IMR-90 (cell line): ENCODE measurements at regions not wholly inside any gene's neighbourhood (a gene's known extent, or its start where the extent isn't known, plus 50 kb on each side); places are given as distances from the start of the nearest gene placed in this dataset.

Experiments
- ATAC-seq: fragments of 200-7000 bp; cut with Tn5 transposase; 2 replicates; pipeline ENCODE4 v1.9.1; 2020; ENCODE audit warnings: low read depth, mild to moderate bottlenecking, moderate library complexity
- BruUV-seq: library from RNA; stranded (reverse); fragments of 400-500 nt; replicated peaks from 2 replicates; lab custom pipeline; 2021; lab: Mats Ljungman, UMichigan
- CTCF ChIA-PET: fragments of 300-600 bp; formaldehyde crosslinking; extraction: SDS; loops from one replicate; lab custom pipeline; 2021; ENCODE audit warnings: antibody characterized with exemption; lab: Yijun Ruan, JAX
- POLR2A ChIA-PET: fragments of 300-600 bp; sonication (Branson Sonifier 250); formaldehyde crosslinking; loops from one replicate; lab custom pipeline; 2022; ENCODE audit warnings: antibody characterized with exemption; ENCODE audit not compliant: unreplicated experiment; lab: Charles Lee
- DNase-seq: peaks from one replicate; pipeline ENCODE4 v3.0.0; 2013
- H2AFZ ChIP-seq: replicated peaks from 2 replicates; pipeline ENCODE3; 2013; ENCODE audit warnings: low read length, mild to moderate bottlenecking; ENCODE audit not compliant: poor library complexity
- H2AK5ac ChIP-seq: 2 replicates; pipeline ENCODE4 v1.6.1; 2013; ENCODE audit warnings: low read depth, low read length, inconsistent platforms
- H2AK9ac ChIP-seq: replicated peaks from 2 replicates; pipeline ENCODE3; 2013; ENCODE audit warnings: mild to moderate bottlenecking, low read depth, low read length, moderate library complexity; ENCODE audit not compliant: poor library complexity
- H2BK120ac ChIP-seq: 2 replicates; pipeline ENCODE4 v1.6.1; 2013; ENCODE audit warnings: low read depth, low read length, inconsistent platforms
- H2BK15ac ChIP-seq: 3 replicates; pipeline ENCODE4 v1.6.1; 2013; ENCODE audit warnings: low read depth, low read length, inconsistent platforms
- H2BK20ac ChIP-seq: 2 replicates; pipeline ENCODE4 v1.6.1; 2013; ENCODE audit warnings: low read depth, mild to moderate bottlenecking, inconsistent platforms, low read length, moderate library complexity
- H2BK5ac ChIP-seq: 2 replicates; pipeline ENCODE4 v1.6.1; 2013; ENCODE audit warnings: mild to moderate bottlenecking, low read depth, low read length, inconsistent platforms; ENCODE audit not compliant: poor library complexity, severe bottlenecking
- H3K14ac ChIP-seq: replicated peaks from 2 replicates; pipeline ENCODE4 v1.6.1; 2013; ENCODE audit warnings: low read depth, low read length, inconsistent platforms
- H3K18ac ChIP-seq: 2 replicates; pipeline ENCODE4 v1.6.1; 2013; ENCODE audit warnings: low read depth, low read length, control low read depth
- H3K23ac ChIP-seq: 2 replicates; pipeline ENCODE4 v1.6.1; 2013; ENCODE audit warnings: low read depth, low read length, inconsistent platforms
- H3K27ac ChIP-seq: 2 replicates; pipeline ENCODE4 v1.5.1; 2013; ENCODE audit warnings: mild to moderate bottlenecking, control low read depth, low read length; ENCODE audit not compliant: insufficient read depth
- H3K27me3 ChIP-seq: 2 replicates; pipeline ENCODE4 v1.6.1; 2013; ENCODE audit warnings: low read length; ENCODE audit not compliant: control insufficient read depth, insufficient read depth
- H3K36me3 ChIP-seq: 2 replicates; pipeline ENCODE4 v1.6.1; 2013; ENCODE audit warnings: low read length, mixed read lengths; ENCODE audit not compliant: control insufficient read depth, insufficient read depth
- H3K4ac ChIP-seq: 2 replicates; pipeline ENCODE4 v1.6.1; 2013; ENCODE audit warnings: low read depth, low read length, inconsistent platforms
- H3K4me1 ChIP-seq: 2 replicates; pipeline ENCODE4 v1.6.1; 2013; ENCODE audit warnings: low read length, mixed read lengths; ENCODE audit not compliant: control insufficient read depth, insufficient read depth
- H3K4me2 ChIP-seq: 2 replicates; pipeline ENCODE4 v1.6.1; 2013; ENCODE audit warnings: low read depth, mild to moderate bottlenecking, control low read depth, low read length, moderate library complexity
- H3K4me3 ChIP-seq: 2 replicates; pipeline ENCODE4 v1.5.1; 2013; ENCODE audit warnings: low read depth, mild to moderate bottlenecking, control low read depth, low read length, moderate library complexity; ENCODE audit not compliant: insufficient read depth
- H3K56ac ChIP-seq: 2 replicates; pipeline ENCODE4 v1.6.1; 2013; ENCODE audit warnings: low read length, inconsistent platforms; ENCODE audit not compliant: insufficient read depth; ENCODE audit errors: extremely low read depth
- H3K79me1 ChIP-seq, 2 experiments: 2 replicates each; pipeline ENCODE4 v1.6.1; 2013; ENCODE audit warnings: low read length in 2 of 2, inconsistent platforms in 1 of 2, low read depth in 1 of 2
- H3K9ac ChIP-seq: 2 replicates; pipeline ENCODE4 v1.6.1; 2013; ENCODE audit warnings: low read depth, low read length, control low read depth
- H3K9me1 ChIP-seq: 2 replicates; pipeline ENCODE4 v1.6.1; 2013; ENCODE audit warnings: low read length, inconsistent platforms; ENCODE audit not compliant: insufficient read depth
- H3K9me3 ChIP-seq: 2 replicates; pipeline ENCODE4 v1.6.1; 2013; ENCODE audit warnings: low read length; ENCODE audit not compliant: control insufficient read depth, insufficient read depth
- H4K20me1 ChIP-seq: 2 replicates; pipeline ENCODE4 v1.6.1; 2013; ENCODE audit warnings: low read length, inconsistent platforms; ENCODE audit not compliant: insufficient read depth
- H4K5ac ChIP-seq: 2 replicates; pipeline ENCODE4 v1.6.1; 2013; ENCODE audit warnings: mild to moderate bottlenecking, low read depth, low read length, control low read depth
- H4K8ac ChIP-seq, 2 experiments: 2 replicates each; pipeline ENCODE4 v1.6.1; 2013; ENCODE audit warnings: low read depth in 2 of 2, low read length in 2 of 2, control low read depth in 1 of 2, inconsistent platforms in 1 of 2
- H4K91ac ChIP-seq: 2 replicates; pipeline ENCODE4 v1.6.1; 2013; ENCODE audit warnings: low read depth, low read length, inconsistent platforms; ENCODE audit not compliant: insufficient read depth
- MAFK ChIP-seq: IDR thresholded peaks from 2 replicates; pipeline ENCODE4 v1.6.1; 2012; ENCODE audit warnings: low read depth, low read length, improper control_type of control experiment
- POLR2A ChIP-seq: IDR thresholded peaks from 2 replicates; pipeline ENCODE4 v1.6.1; 2012; ENCODE audit warnings: mild to moderate bottlenecking, low read depth, low read length
- RAD21 ChIP-seq: IDR thresholded peaks from 2 replicates; pipeline ENCODE4 v1.6.1; 2012; ENCODE audit warnings: low read length, improper control_type of control experiment
- SMC3 ChIP-seq: fragments of 150-350 bp; IDR thresholded peaks from 2 replicates; pipeline ENCODE4 v1.6.1; 2016; ENCODE audit warnings: low read depth, mild to moderate bottlenecking, antibody characterized with exemption, low read length, moderate library complexity
- WGBS, 2 experiments: methylation state at CpG; one replicate each; pipeline versions ENCODE4 v1.1.5 to v1.1.7; 2013; ENCODE audit warnings: missing lambda C conversion rate in 2 of 2; ENCODE audit not compliant: insufficient read length in 1 of 2; ENCODE audit errors: extremely low coverage in 2 of 2; 5-methylcytosine and 5-hydroxymethylcytosine counted together
- dilution Hi-C: fragments of 300-500 bp; cut with HindIII; formaldehyde crosslinking; loops from one replicate; pipeline ENCODE4 v1.14.3; 2018; ENCODE audit warnings: low sequenced_read_pairs; ENCODE audit not compliant: unreplicated experiment
- in situ Hi-C: fragments of 300-500 bp; cut with MboI; formaldehyde crosslinking; loops from 3 replicates; pipeline ENCODE4 v1.14.3; 2019; ENCODE audit warnings: low sequenced_read_pairs, inconsistent platforms, mixed read lengths
- intact Hi-C: fragments of 100-400 bp; cut with micrococcal nuclease; formaldehyde crosslinking; loops from 2 replicates; pipeline ENCODE4 v1.10.0; 2022
- TF ChIP-seq, protein P1 (sequence below): fragments of 150-350 bp; IDR thresholded peaks from 2 replicates; pipeline ENCODE4 v1.6.1; 2016; ENCODE audit warnings: low read depth, mild to moderate bottlenecking, low read length, moderate library complexity, borderline replicate concordance
- TF ChIP-seq, protein P2 (sequence below): conservative IDR thresholded peaks from 2 replicates; pipeline ENCODE4 v1.5.1; 2012; ENCODE audit warnings: mild to moderate bottlenecking, low read depth, low read length, improper control_type of control experiment

DNA sequence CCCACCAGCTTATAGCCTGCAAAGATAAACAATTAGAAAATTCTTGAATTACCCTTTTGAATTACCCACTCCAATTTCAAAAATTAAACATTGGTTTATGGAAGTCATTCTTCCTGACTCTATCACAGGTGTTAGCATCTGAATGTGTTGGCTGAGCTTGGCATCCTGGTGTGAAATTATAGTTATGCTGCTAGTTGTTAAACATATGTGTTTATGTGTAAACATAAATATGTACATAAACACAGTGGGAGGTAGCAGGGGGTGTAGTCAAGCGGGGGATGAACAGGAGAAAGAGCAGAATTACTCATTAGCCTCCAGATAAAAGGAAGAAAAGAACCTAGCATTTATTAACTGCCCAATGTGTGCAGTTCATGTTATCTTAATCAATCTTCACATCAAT, 530.2 kb downstream of the MCTP2 start:
- Histone ChIP-seq H3K9me1 (no peaks in the 10 kb centered on the region), H3K27me3 (no peaks in the 10 kb centered on the region), H3K14ac (no peak overlapping the region), H2AFZ (no peak overlapping the region), H3K4me1 (no peaks in the 10 kb centered on the region), H2BK20ac (no peak overlapping the region), H3K79me1 (no peaks in the 10 kb centered on the region), H3K27ac (no peak overlapping the region), H3K23ac (no peak overlapping the region), H3K9me3 (peaks cover 13% of the 10 kb centered on the region), H2AK9ac (no peak overlapping the region), H4K8ac (no peak overlapping the region), H4K20me1 (no peaks in the 10 kb centered on the region), H3K56ac (no peak overlapping the region), H3K36me3 (no peaks in the 10 kb centered on the region), H2BK15ac (no peak overlapping the region), H3K18ac (no peak overlapping the region), H3K4ac (no peak overlapping the region), H3K4me2 (no peak overlapping the region), H2AK5ac (no peak overlapping the region), H4K5ac (no peak overlapping the region), H2BK120ac (no peak overlapping the region), H4K91ac (no peak overlapping the region), H3K4me3 (no peak overlapping the region), H2BK5ac (no peak overlapping the region), H3K9ac (no peak overlapping the region)
- dilution Hi-C loops (no loop called here), in situ Hi-C loops (no loop called here), intact Hi-C loops (no loop called here)
- CTCF ChIA-PET, result no interaction called here
- no peak for ATAC-seq
- DNase-seq, result no peak
- POLR2A ChIA-PET, result no interaction called here
- no CpG with 5 or more reads among the region's 1 CpG for WGBS, 2 experiments
- TF ChIP-seq, protein P1, sequence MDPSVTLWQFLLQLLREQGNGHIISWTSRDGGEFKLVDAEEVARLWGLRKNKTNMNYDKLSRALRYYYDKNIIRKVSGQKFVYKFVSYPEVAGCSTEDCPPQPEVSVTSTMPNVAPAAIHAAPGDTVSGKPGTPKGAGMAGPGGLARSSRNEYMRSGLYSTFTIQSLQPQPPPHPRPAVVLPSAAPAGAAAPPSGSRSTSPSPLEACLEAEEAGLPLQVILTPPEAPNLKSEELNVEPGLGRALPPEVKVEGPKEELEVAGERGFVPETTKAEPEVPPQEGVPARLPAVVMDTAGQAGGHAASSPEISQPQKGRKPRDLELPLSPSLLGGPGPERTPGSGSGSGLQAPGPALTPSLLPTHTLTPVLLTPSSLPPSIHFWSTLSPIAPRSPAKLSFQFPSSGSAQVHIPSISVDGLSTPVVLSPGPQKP, result no peak
- TF ChIP-seq, protein P2, sequence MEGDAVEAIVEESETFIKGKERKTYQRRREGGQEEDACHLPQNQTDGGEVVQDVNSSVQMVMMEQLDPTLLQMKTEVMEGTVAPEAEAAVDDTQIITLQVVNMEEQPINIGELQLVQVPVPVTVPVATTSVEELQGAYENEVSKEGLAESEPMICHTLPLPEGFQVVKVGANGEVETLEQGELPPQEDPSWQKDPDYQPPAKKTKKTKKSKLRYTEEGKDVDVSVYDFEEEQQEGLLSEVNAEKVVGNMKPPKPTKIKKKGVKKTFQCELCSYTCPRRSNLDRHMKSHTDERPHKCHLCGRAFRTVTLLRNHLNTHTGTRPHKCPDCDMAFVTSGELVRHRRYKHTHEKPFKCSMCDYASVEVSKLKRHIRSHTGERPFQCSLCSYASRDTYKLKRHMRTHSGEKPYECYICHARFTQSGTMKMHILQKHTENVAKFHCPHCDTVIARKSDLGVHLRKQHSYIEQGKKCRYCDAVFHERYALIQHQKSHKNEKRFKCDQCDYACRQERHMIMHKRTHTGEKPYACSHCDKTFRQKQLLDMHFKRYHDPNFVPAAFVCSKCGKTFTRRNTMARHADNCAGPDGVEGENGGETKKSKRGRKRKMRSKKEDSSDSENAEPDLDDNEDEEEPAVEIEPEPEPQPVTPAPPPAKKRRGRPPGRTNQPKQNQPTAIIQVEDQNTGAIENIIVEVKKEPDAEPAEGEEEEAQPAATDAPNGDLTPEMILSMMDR, result no peak
- no peak for TF ChIP-seq POLR2A
- TF ChIP-seq RAD21, result no peak
- no peak for TF ChIP-seq SMC3
- TF ChIP-seq MAFK, result no peak
- no TSS peak for BruUV-seq
